Endothelial cell of umbilical vein (primary cell): ENCODE measurements at regions not wholly inside any gene's neighbourhood (a gene's known extent, or its start where the extent isn't known, plus 50 kb on each side); places are given as distances from the start of the nearest gene placed in this dataset.

Experiments used
- BruUV-seq: library from RNA; stranded (reverse); fragments of 400-500 nt; replicated peaks from 2 replicates; lab custom pipeline; 2021; lab: Mats Ljungman, UMichigan
- CTCF ChIA-PET: fragments of 300-600, 350-600 bp; sonication (Branson Sonifier 250); formaldehyde crosslinking; loops from one replicate; lab custom pipeline; 2021; ENCODE audit warnings: antibody characterized with exemption, inconsistent platforms; lab: Charles Lee
- POLR2A ChIA-PET: fragments of 300-600, 350-600 bp; sonication (Branson Sonifier 250); formaldehyde crosslinking; loops from one replicate; lab custom pipeline; 2021; ENCODE audit warnings: antibody characterized with exemption, inconsistent platforms; lab: Charles Lee
- DNase-seq: peaks from one replicate; pipeline ENCODE4 v3.0.0-alpha.2; 2011; ENCODE audit warnings: low read depth, low spot score
- FAIRE-seq: peaks from 2 replicates; lab custom pipeline; 2011; peaks lifted over from hg19 to GRCh38; lab: Jason Lieb, UNC
- H2AFZ ChIP-seq: 2 replicates; pipeline ENCODE4 v1.6.0; 2012; ENCODE audit warnings: low read depth, low read length, control low read depth, inconsistent platforms
- H3K27ac ChIP-seq: 2 replicates; pipeline ENCODE4 v1.5.1; 2011; ENCODE audit warnings: low read depth, mild to moderate bottlenecking, control low read depth, low read length, moderate library complexity; ENCODE audit not compliant: insufficient read depth
- H3K27me3 ChIP-seq, 2 experiments: 2 replicates each; pipeline versions ENCODE4 v1.6.0 to v1.6.1; 2011; ENCODE audit warnings: low read length in 2 of 2, mixed read lengths in 1 of 2; ENCODE audit not compliant: control insufficient read depth in 2 of 2, insufficient read depth in 2 of 2
- H3K36me3 ChIP-seq, 2 experiments: 2 replicates in 1 of 2; 3 replicates in 1 of 2; pipeline ENCODE4 v1.5.1; 2011; ENCODE audit warnings: low read length in 2 of 2, mild to moderate bottlenecking in 1 of 2, moderate library complexity in 1 of 2; ENCODE audit not compliant: control insufficient read depth in 2 of 2, insufficient read depth in 2 of 2; ENCODE audit errors: extremely low read depth in 1 of 2
- H3K4me1 ChIP-seq: 3 replicates; pipeline ENCODE4 v1.5.1; 2011; ENCODE audit warnings: mild to moderate bottlenecking, low read length; ENCODE audit not compliant: control insufficient read depth, insufficient read depth; ENCODE audit errors: extremely low read depth
- H3K4me2 ChIP-seq: 2 replicates; pipeline ENCODE4 v1.6.1; 2011; ENCODE audit warnings: low read length, control low read depth, mixed read lengths; ENCODE audit not compliant: insufficient read depth
- H3K4me3 ChIP-seq, 3 experiments: fragments of 200-600 bp in 1 of 3; sonication (generic), shearing (Covaris generic) in 1 of 3; replicated peaks in 1 of 3; 2 replicates each; pipeline ENCODE4 v1.5.1; 2011 to 2016; ENCODE audit warnings: control low read depth in 3 of 3, low read length in 3 of 3, mild to moderate bottlenecking in 2 of 3, inconsistent platforms in 1 of 3, low read depth in 1 of 3, moderate library complexity in 1 of 3; ENCODE audit not compliant: insufficient read depth in 1 of 3
- H3K79me2 ChIP-seq: 2 replicates; pipeline ENCODE4 v1.6.0; 2012; ENCODE audit warnings: low read length, inconsistent platforms; ENCODE audit not compliant: control insufficient read depth, insufficient read depth
- H3K9ac ChIP-seq: replicated peaks from 2 replicates; pipeline ENCODE3; 2011; ENCODE audit warnings: low read length, control low read depth; ENCODE audit not compliant: insufficient read depth; ENCODE audit errors: extremely low read depth
- H3K9me1 ChIP-seq: replicated peaks from 3 replicates; pipeline ENCODE4 v1.6.0; 2011; ENCODE audit warnings: mild to moderate bottlenecking, low read length; ENCODE audit not compliant: control insufficient read depth, insufficient read depth; ENCODE audit errors: extremely low read depth
- H3K9me3 ChIP-seq: replicated peaks from 2 replicates; pipeline ENCODE4 v1.5.1; 2012; ENCODE audit warnings: low read length, inconsistent platforms; ENCODE audit not compliant: control insufficient read depth, insufficient read depth
- H4K20me1 ChIP-seq: replicated peaks from 2 replicates; pipeline ENCODE3; 2011; ENCODE audit warnings: mild to moderate bottlenecking, low read length; ENCODE audit not compliant: control insufficient read depth, insufficient read depth; ENCODE audit errors: extremely low read depth
- CTCF ChIP-seq, 2 donors: IDR thresholded peaks; 1 replicate in 1 of 2; 2 replicates in 1 of 2; pipeline ENCODE4 v1.5.1; 2011; ENCODE audit warnings: low read length in 2 of 2, mild to moderate bottlenecking in 2 of 2, moderate library complexity in 2 of 2, control low read depth in 1 of 2, inconsistent platforms in 1 of 2, low read depth in 1 of 2; ENCODE audit not compliant: insufficient read depth in 1 of 2; ENCODE audit errors: extremely low read depth in 1 of 2
- GATA2 ChIP-seq: IDR thresholded peaks from 2 replicates; pipeline ENCODE4 v1.7.0; 2011; ENCODE audit warnings: low read depth, mild to moderate bottlenecking, moderate library complexity, mixed read lengths, low read length; ENCODE audit not compliant: insufficient read length, insufficient read depth
- MYC ChIP-seq: IDR thresholded peaks from one replicate; pipeline ENCODE4 v1.6.1; 2011; ENCODE audit warnings: mild to moderate bottlenecking, low read depth, low read length
- POLR2A ChIP-seq: IDR thresholded peaks from 2 replicates; pipeline ENCODE4 v1.6.1; 2012; ENCODE audit warnings: low read depth, mild to moderate bottlenecking, control low read depth, low read length
- dilution Hi-C: fragments of 300-500 bp; cut with MboI; formaldehyde crosslinking; loops from one replicate; pipeline ENCODE4 v1.15.0; 2019; ENCODE audit warnings: low sequenced_read_pairs; ENCODE audit not compliant: extremely low pct_ligation_motif_present
- intact Hi-C: fragments of 100-400 bp; cut with micrococcal nuclease; formaldehyde crosslinking; loops from one replicate; pipeline ENCODE4 v1.10.0; 2022
- TF ChIP-seq, protein P1 (sequence below): IDR thresholded peaks from 2 replicates; pipeline ENCODE4 v1.6.1; 2011; ENCODE audit not compliant: insufficient read depth, insufficient read length

DNA sequence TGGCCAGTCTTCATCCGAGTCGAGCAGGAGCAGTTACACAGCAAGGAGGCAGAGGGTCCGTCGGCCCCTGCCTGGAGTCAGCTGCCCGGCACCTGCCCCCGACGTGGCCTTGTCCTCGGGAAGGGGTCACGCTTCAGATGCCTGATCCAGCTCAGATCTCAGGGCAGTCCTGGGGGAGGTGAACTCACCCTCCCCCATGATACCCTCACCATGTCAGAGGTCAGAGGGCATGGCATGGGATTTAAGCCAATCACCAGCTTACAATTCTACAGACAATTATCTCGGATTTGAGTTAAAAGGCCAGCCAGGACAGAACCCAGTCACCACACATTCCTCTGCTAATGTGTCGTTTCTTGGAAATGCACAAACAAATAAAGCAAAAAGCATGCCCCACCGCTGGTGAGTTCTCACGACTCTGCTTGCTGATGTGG is 211.3 kb downstream of the FOXL1 start:
- H4K20me1 ChIP-seq, result no peaks in the 10 kb centered on the region
- dilution Hi-C loops, result no loop called here
- no peaks in the 10 kb centered on the region for H3K9me1 ChIP-seq
- no TSS peak for BruUV-seq
- CTCF ChIA-PET, result interaction anchor here (1.2 to 1.5 kb wide), 2 partner anchors 26 to 29 kb away, joined by 3 read pairs; no protein-coding TSS in a partner anchor
- no peak for TF ChIP-seq POLR2A
- TF ChIP-seq CTCF (IDR thresholded peaks at IDR 0.05; ENCODE audit: extremely low read depth in 1 of 2, insufficient read depth in 1 of 2, low read depth in 1 of 2, low read length in 2 of 2), result no peak
- TF ChIP-seq MYC, result no peak
- TF ChIP-seq, protein P1, sequence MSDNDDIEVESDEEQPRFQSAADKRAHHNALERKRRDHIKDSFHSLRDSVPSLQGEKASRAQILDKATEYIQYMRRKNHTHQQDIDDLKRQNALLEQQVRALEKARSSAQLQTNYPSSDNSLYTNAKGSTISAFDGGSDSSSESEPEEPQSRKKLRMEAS, result no peak
- no peak for TF ChIP-seq GATA2
- POLR2A ChIA-PET, result no interaction called here
- H2AFZ ChIP-seq, result no peak overlapping the region
- DNase-seq (no peak), FAIRE-seq (no peak)
- H3K4me2 ChIP-seq, result no peak overlapping the region
- peaks cover 0 to 6% of the 10 kb centered on the region in 2 experiments for H3K27me3 ChIP-seq
- no peaks in the 10 kb centered on the region for H3K79me2 ChIP-seq
- H3K36me3 ChIP-seq, result no peaks in the 10 kb centered on the region
- intact Hi-C loops, result no loop called here
- H3K9ac ChIP-seq, result no peak overlapping the region
- H3K4me3 ChIP-seq, result no peak overlapping the region
- H3K4me1 ChIP-seq, result peaks cover 6% of the 10 kb centered on the region
- H3K9me3 ChIP-seq, result no peaks in the 10 kb centered on the region
- H3K27ac ChIP-seq, result no peak overlapping the region
